PFSK-1 (cell line): ENCODE measurements at regions not wholly inside any gene's neighbourhood (a gene's known extent, or its start where the extent isn't known, plus 50 kb on each side); places are given as distances from the start of the nearest gene placed in this dataset.

Experiments used
- FOXP2 ChIP-seq: optimal IDR thresholded peaks from 2 replicates; pipeline ENCODE3; 2011; ENCODE audit warnings: borderline replicate concordance, control low read depth, inconsistent platforms; ENCODE audit not compliant: insufficient read depth; ENCODE audit errors: extremely low read length, extremely low read depth
- POLR2AphosphoS5 ChIP-seq: IDR thresholded peaks from 2 replicates; pipeline ENCODE4 v1.6.1; 2012; ENCODE audit warnings: low read depth, mild to moderate bottlenecking, control low read depth, low read length, moderate library complexity
- REST ChIP-seq, 2 experiments: IDR thresholded peaks; 2 replicates each; pipeline versions ENCODE4 v1.6.1 to v1.8.0; 2011 to 2012; ENCODE audit warnings: low read depth in 2 of 2, low read length in 2 of 2, control low read depth in 1 of 2, inconsistent platforms in 1 of 2, mild to moderate bottlenecking in 1 of 2, moderate library complexity in 1 of 2; ENCODE audit not compliant: insufficient read depth in 1 of 2
- SIN3A ChIP-seq: IDR thresholded peaks from 2 replicates; pipeline ENCODE4 v1.6.1; 2012; ENCODE audit warnings: mild to moderate bottlenecking, low read length, moderate library complexity, borderline replicate concordance; ENCODE audit not compliant: insufficient read depth
- TAF1 ChIP-seq: IDR thresholded peaks from 2 replicates; pipeline ENCODE4 v1.6.1; 2012; ENCODE audit warnings: low read length, control low read depth, borderline replicate concordance; ENCODE audit not compliant: insufficient read depth

- TF ChIP-seq REST (IDR thresholded peaks at IDR 0.05; ENCODE audit: insufficient read depth in 1 of 2, low read depth in 2 of 2, low read length in 2 of 2), result no peak
- no peak for TF ChIP-seq POLR2AphosphoS5
- no peak for TF ChIP-seq TAF1
- no peak for TF ChIP-seq FOXP2
- no peak for TF ChIP-seq SIN3A
Measured at GRCh38 chr9:30506749-30507148, 1877.7 kb upstream of the ACO1 start.

GRCh38 chr9:30507166-30507565, 1877.3 kb upstream of the ACO1 start:
- no peak for TF ChIP-seq REST (IDR thresholded peaks at IDR 0.05; ENCODE audit: insufficient read depth in 1 of 2, low read depth in 2 of 2, low read length in 2 of 2)
- no peak for TF ChIP-seq POLR2AphosphoS5
- TF ChIP-seq FOXP2, result no peak
- no peak for TF ChIP-seq SIN3A
- TF ChIP-seq TAF1, result no peak

- TF ChIP-seq REST (IDR thresholded peaks at IDR 0.05; ENCODE audit: insufficient read depth in 1 of 2, low read depth in 2 of 2, low read length in 2 of 2) (no peak), POLR2AphosphoS5 (no peak), TAF1 (no peak), SIN3A (no peak), FOXP2 (no peak)
Measured at GRCh38 chr9:30511666-30512065, 1872.8 kb upstream of the ACO1 start.

- TF ChIP-seq SIN3A (no peak), TAF1 (no peak), REST (IDR thresholded peaks at IDR 0.05; ENCODE audit: insufficient read depth in 1 of 2, low read depth in 2 of 2, low read length in 2 of 2) (no peak), FOXP2 (no peak), POLR2AphosphoS5 (no peak)
Measured at GRCh38 chr9:30519166-30519565, 1865.3 kb upstream of the ACO1 start.

GRCh38 chr9:30519756-30520155, 1864.7 kb upstream of the ACO1 start:
- TF ChIP-seq FOXP2 (no peak), REST (IDR thresholded peaks at IDR 0.05; ENCODE audit: insufficient read depth in 1 of 2, low read depth in 2 of 2, low read length in 2 of 2) (no peak), POLR2AphosphoS5 (no peak), SIN3A (no peak), TAF1 (no peak)
